Astrocyte (in vitro differentiated cells and primary cell): ENCODE measurements at regions not wholly inside any gene's neighbourhood (a gene's known extent, or its start where the extent isn't known, plus 50 kb on each side); places are given as distances from the start of the nearest gene placed in this dataset.

Source experiments
- CTCF ChIP-seq: IDR thresholded peaks from 2 replicates; pipeline ENCODE4 v1.5.1; 2011; ENCODE audit warnings: low read depth, mild to moderate bottlenecking, inconsistent platforms, low read length, moderate library complexity; ENCODE audit not compliant: insufficient read depth
- EZH2 ChIP-seq: IDR thresholded peaks from 2 replicates; pipeline ENCODE4 v1.6.1; 2012; ENCODE audit warnings: mild to moderate bottlenecking, low read length, inconsistent platforms; ENCODE audit not compliant: insufficient read depth

DNA sequence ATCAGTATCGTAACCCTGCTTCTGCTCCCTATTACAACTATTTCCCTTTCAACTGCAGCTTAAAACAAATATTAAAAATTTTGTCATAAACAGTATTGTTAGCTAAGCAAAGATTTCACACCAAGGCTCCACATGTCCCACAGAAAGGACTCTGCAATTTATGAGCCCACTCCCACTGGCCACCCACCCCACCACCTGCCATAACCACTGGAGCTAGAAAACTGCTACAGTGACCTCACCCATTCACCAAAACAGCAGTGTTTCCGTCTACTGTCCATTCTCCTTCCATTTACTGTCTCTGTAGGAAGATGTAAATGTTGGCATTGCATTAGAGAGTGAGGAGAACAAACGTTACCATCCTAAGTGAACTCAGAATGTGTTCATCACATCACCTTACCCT is 150.9 kb downstream of the IMPG2 start:
- TF ChIP-seq CTCF (no peak), EZH2 (no peak)
